ENCODE measurements at regions not wholly inside any gene's neighbourhood (a gene's known extent, or its start where the extent isn't known, plus 50 kb on each side); places are given as distances from the start of the nearest gene placed in this dataset.
"Not testable (repeated sequence)": the region's sequence is repeated elsewhere in the genome, so short reads cannot be mapped to it uniquely, and the experiment has no call there.

DNA sequence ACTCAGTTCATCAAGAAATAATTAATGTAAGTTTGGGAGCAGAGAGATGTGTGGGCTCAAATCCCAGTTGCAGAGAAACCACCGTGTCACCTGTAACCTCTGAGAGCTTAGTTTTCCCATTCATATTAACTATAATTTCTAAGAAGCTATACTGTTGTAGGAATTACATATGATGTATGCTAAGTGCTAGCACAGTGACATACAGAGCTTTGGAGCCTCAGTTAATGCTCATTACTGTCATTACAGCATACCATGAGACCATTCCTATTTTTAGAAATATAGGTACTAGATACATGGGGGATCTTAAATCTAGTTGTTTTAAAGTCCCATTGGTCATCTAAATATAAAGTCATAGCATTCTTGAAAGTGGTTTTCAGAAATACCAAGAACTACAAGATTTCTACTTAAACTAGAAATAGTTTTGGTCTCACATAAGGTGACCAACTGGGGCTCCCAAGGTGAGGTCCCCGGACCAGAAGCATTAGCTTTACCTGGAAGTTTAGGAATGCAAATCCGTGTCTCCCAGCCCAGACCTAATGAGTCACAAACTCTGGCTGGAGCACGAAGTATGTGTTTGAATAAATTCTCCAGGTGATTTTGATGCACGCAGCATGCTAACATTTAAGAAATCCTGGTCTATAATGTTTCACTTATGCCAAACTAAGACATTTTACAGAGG is 144.6 kb downstream of the LACC1 start:
- DNase-seq: no peak

DNA sequence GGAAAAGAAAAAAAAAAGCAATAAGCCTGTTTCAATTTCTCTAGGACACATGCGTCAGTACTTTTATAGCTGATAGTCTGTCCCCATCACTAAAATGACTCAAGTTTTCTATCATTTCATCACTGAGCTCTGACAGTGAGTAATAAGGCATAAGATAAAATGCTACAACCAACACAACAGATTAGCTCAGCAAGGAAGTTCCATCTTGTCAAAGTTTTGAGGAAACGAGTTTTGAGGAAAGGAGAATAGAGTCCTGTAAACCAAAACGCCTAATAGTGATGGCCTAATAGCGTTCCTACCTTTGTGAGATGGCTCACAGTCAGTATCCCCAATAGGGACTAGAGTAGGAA is 145.1 kb downstream of the LACC1 start:
- DNase-seq: no peak

DNA sequence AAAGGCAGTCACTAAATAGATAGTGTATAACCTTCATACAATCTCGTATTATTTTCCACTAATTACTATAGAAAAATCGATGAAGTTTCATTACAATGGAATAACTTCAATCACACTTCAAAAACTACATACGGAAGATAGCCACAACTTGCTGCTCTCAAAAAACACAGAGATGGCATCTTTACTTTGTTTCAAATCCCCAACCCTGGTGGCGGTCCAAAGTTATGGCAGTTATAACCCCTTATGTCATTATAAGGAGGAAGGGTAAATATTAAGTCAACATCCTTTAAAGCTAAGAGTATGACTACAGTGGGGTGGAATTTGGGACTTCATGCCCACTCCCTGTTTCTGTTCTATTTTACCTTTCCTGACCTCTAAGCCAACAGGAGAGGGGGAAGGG is 146.5 kb downstream of the LACC1 start:
- DNase-seq: no peak

DNA sequence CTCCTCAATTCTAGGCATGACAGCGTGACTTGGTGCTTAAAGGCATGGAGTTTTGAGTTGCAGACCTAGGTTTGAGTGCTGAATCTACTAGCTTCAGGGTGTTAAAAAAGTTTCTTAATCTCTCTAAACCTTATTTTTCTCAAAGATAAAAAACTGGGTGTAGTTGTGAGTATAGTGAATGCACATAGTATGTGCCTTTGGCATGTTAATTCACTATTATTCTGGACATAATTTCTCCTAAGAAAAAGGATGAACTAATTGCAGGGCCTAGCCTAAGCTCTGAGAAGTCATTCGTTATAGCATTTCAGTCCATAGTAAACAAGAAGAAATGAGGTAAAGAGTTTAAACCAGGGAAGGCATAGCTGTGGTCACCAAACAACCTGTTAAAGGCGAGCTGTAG is 149.0 kb downstream of the LACC1 start:
- DNase-seq: no peak

DNA sequence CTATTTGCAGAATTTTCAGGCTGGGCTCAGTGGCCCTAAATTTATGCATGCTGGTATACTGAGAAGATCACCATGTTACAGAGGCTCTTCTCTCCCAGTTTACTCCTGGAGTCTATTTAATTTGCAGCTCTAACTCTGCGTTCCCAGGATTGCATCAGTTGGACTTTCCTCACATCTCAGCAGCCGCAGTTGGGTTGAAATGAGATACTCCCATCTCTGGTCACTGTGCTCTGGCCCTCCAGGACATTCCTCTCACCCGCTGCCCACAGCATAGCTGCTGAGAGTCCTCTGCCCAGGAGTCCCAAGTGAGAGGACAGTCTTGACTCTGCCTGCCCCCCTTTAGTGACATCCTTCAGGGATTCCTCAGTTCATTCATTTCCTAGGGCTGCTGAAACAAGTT is 150.9 kb downstream of the LACC1 start:
- DNase-seq: no peak

DNA sequence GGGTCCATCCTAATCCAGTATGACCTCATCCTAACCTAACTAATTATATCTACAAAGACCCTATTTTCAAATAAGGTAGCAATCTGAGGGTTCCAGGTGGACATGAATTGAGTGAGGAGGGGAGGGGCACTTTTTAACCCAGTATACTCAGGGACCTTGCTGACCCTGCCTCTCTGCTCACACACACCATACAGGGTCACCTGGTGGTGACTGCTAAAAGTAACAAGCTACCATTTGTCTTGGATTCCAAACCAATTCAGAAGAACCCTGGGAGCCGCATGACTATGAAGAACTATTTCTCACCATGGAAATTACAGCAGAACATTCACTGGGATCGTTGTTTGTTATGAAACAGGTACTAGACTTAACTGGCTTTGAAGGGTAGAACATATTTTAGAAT is 151.9 kb downstream of the LACC1 start:
- no peak for DNase-seq

DNA sequence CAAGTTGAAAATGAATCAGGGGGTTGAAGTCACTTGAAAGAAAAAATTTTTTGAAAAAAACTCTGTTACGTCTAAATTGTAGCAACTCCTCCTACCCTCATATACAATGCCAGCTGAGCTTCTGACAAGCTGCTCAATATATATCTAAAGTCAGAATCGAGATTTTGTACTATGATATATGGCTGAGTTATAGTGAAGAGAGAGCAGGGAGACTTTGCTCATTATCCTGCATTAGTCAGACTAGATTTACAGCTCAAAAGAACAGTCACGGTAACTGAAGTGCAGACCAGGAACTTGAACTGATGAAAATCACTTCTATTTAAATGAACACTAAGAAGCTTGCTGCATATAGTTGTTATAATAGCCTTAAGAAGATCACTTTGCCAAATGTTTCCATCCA is 153.1 kb downstream of the LACC1 start:
- no peak for DNase-seq

DNA sequence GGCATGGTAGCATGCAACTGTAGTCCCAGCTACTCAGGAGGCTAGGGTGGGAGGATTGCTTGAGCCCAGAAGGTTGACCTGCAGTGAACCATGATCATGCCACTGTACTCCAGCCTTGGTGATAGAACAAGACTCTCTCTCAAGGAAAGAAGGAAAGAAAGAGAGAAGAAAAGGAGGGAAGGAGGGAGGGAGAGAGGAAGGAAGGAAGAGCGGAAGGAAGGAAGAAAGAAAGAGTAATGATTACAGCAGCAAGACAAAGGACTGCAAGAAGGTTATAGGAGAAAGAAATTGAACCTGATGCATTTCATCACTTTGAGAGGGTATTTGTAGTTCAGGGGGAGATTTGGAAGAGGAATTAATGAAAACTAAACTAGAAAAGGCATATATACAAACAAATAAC is 155.7 kb downstream of the LACC1 start:
- no peak for DNase-seq

DNA sequence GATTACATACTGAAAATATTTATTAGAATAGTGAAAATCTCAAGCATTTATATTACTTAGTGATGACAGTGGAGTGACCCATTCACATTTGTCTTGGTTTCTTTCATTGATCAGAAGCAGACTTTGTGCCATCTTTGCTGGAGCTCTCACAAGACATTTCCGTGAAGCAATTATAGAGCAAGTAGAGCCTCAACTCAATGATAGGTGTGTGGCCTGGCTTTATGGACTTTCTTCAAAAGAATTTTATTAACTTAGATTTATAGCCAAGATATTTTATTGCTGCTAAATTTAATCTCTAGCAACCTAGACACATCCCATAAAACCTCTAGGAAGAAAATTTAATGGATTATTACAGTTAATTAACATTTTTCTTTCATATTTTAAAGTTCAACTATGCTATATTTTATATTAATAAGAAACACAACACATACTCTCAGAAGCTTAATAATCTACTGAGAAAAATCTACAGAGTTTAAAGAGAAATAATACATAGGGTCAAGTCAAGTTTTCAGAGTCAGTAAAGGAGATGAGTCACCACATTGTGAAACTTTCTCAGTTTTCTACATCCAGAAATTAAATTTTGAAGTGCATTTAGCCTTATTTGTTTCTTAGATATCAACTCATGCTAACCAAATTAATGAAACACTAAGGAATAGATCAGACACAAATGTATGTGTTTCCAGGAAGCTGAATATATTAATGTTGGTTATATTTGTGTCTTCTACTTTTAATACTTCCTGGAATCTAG is 160.5 kb downstream of the LACC1 start:
- DNase-seq: no peak

DNA sequence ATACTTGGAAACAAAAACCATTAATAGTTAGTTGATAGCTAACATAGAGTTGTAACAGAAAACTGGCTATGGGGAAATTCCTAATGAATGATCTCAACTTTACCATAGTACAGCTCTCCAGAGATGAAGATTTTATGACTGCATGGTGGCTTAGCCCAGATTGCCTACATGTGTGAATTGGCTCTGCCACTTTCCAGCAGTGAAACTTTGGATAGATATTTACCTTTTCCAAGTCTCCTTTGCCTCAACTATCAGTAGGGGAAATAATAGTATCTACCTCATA is 161.1 kb downstream of the LACC1 start:
- no peak for DNase-seq

DNA sequence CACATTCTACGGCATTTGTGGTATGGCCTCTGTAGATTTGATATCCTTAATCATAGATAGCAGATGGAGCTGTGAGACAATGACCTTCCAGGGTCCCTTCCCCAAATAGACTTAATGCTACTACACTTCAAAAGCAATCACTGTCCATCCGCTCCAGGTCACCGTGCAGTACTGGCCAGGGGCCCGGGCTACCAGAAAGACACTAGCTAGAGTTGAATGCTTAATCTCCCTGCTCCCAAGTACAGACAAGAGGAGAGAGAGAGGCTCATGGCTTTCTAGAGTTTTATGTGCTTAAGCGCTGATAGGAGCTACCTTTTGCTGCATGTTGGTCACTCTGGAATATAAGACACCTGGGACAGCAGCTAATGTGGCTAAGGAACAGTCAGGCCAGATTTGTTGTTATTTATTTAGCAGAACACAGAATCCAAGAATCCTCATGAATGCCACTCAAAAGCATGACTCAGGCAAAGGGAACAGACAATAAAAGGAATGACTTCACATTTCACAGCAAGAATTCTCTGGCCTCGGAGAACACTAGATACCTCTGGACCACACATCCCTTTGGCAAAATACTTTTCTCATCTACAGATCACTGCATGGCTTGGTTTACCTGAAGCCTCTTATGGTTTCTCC is 165.0 kb downstream of the LACC1 start:
- DNase-seq: no peak

DNA sequence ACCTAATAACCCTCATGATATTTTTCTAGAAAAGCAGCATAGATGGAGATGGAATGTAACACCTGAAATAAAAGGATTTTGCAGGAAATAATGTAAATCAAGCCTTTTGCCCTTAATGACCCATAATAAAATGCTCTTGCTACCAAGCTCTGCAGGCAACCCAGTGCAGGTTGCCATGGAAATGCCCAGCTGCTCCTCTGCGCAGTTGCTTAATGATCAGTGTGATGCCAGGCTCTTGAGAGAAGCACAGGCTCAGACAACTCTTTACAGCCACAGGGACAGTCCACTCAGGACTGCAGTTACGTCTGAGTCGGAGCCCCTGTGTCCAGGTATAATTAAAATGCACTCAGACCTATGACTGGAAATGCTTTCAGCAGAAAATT is 165.5 kb downstream of the LACC1 start:
- DNase-seq: no peak

DNA sequence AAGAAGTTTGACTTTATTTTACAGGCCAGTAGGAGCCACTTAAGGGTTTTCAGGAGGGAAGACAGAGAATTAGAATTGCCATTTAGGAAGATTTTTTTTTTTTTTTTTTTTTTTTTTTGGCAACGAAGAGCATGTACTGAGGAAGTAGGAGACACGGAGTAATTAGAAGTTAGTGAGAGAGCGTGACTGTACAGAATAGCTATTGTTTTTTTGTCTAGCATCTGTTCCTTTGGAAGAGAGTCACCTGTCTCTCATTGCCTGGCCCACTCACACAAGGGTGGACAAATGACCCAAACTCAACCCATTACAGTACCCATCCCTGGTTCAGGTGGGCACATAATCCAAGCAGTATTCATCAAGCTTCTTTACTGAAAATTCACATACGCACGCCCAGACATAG is 166.7 kb downstream of the LACC1 start:
- DNase-seq: no peak

DNA sequence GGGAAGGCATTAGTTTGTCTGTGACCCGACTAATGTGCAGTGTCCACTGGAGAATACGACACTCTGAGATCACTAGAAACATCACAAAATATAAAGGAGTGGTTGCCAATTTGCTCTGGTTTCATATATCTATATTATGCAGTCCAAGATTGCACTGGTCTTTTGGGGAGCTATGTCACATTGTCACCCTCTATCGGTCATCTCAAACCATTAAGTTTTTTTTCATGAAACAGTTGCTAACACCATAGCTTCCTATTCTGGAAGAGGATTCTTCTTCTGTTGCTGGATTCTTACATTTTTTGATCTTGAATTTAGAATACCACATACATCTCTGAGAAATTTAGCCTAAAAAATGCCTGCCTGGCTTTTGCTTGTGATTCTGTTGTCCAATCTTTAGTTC is 168.6 kb downstream of the LACC1 start:
- DNase-seq: peak; percentile 19

DNA sequence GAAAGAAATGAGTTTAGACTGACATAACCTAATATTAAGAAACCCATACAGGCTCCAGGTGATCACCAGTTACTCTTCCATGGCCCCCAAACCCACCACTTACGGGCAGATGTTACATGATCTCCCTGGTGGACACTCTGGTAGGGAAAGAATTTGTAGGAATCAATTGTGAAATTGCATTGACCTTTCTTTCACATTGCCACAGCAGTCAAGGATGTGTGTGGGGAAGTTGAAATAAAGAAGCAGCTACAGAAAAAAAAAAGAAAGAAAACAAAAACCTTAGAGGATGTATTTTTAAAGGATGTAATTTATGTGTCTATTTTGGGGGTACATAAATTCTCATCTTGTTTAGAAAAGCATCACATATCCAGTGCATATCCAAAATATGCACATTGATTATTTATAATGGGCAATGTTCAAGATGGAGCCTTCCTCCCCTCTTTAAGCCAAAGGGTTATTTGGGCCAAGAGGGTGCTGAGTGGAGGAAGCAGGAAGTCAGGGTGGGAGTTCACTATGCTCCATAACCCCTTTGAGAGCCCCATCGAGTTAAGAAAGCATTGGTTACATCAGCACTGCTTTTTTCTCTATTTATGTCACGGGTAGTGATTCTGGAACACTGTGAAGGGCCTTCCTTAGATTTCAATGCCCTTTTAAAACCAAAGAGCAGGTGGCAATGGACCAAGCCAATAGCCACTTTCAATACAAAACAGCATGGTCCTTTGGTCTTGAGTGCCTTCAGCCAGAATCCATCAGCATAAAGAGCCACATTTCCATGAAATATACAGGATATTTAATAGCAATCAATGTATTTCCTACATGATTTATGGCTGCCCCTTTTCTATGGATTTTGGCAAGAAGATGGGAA is 169.6 kb downstream of the LACC1 start:
- DNase-seq: no peak

DNA sequence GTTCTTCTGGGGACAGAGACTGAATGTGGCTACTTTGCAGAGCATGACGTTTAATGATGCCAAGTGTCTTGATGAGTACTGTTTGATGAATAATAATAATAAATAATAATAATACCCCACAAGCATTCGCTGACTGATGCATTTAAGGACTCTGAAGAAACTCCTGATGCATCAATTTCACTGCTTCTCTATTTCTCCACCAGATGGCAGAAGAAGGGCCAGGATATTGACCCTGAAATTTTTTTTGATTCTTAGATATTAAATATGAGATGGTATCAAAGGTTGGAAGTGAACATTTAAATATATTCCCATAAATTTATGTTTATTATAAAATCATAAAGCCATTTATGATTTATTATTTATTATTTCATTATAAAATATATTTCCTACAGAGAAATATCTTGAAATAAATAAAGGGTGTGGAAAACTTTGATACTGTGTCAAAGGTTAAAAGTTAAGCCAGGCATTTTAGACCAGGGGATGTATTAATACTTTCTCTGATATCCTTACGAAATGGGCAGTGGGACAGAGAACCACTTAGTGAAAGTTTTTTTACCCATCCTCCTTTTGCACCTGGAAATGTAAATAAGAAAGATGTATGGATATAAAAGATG is 170.9 kb downstream of the LACC1 start:
- peak; percentile 9 for DNase-seq

DNA sequence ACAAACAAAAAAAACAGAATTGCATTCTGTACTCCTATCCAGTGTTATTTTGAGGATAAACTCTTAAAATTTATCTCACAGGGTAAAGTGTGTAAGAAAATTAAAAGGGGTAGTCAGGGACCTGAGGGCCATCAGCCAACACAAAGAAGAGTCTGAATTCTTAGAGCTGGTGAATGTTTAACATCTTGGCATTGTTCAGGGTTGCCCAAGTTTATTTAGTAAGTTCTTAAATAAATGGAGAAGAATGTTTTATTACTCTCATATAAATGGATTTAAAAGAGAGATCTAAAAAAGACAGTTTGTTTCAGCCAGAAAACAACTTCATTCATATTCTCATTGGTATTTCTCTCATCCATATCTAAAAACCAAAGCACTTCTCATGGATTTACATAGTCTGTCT is 171.7 kb downstream of the LACC1 start:
- no peak for DNase-seq

DNA sequence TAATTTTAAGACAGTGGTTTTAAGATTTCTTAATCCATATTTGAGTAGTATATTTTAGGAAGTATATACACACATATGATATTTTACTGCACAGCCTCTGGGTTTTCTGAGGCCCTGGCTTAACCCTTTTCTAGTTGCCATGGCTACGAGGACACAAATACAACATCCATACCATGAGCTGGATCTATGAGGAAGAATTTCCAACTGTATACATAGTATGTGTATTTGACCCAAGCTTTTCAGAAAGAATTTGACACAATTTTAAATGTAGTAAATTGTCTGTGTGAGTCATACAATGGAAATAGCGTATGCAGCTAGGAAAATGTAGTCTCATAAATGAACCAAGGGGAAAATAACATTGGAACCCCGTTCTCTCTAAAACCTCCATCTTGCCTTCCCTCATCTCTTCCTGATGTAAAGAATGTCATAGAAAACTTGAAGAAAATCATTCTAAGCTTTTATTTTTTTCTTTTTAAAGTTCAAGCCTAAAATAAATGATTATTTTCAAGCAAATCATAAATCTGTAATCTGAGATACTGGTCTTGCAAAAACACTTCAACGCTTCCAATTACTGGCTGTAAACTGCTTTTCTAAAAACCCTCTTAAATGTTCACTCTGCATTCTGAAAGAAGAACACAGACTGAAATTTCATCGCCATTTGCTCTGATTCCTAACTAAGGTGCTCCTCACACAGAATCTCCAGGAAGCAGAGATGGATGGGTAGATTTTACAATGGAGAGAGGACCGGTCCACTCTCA is 172.4 kb downstream of the LACC1 start:
- no peak for DNase-seq

DNA sequence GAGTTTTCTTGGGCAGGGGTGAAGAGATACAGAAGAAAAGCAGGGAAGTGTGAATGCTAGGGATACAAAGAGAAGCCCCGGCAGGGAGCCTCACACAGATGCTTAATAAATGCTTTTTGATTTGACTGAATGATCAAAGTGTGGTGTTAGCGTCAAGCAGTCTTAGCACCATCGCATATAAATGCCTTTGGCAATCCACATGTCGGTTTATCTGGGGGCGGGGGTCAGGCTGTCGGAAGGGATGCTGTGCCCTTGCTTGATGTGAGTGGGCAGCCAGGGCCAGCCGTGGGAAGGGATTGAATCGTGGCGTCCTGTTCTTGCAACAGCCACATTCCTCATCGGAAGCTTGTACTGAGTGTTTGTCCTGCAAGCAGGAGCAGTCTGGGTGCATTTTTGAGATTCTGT is 173.1 kb downstream of the LACC1 start:
- DNase-seq: no peak

DNA sequence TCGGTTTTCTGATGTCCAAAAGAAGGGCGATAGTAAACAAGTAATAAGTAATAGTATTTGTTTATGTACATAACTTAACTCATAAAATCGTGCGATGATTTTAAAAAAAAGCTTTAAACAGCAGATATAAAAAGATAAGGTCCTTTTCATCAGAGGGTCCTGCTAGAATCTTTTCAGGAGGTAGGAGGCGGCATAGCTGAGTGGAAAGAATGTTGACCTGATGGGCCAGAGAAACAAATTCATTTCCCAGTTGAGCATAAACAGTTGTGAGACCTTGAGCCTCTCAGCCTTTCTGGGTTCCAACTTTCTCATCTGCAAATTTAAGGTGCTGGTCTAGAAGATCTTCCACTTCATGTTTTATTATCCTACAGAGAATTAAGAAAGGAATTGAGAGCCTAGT is 173.5 kb downstream of the LACC1 start:
- no peak for DNase-seq

DNA sequence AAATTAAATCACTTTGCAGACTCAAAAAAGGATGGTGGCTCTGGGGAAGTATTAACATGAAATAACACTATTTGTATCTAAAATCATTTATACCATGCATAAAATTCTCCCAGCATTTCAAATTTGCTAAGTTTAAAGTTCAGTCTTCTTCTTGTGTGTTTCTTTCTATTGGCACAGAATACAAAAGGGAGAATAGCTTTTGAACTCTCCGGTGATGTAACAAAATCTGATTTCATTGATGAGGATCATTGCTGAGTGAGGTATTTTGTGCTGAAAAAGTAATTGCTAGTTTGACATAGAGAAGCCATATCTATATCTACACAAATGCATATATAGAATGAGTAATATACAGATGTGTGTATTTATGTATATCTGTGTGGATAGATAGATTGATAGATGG is 174.8 kb downstream of the LACC1 start:
- DNase-seq: no peak

DNA sequence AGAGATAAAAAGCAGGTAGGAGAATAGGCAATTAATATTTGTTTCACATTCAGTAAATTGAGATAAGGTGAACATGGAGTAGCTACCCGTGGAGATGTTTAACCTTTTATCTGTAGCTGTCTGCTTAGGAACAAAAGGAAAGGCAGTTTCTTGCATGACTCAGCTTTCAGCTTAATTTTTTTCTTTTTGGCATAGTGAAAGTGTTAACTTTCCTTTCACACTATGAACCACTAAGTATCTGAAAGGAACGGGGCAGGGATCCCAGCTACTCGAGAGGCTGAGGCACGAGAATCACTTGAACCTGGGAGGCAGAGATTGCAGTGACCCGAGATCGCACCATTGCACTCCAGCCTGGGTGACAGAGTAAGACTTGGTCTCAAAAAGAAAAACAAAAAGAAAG is 176.0 kb downstream of the LACC1 start:
- not testable (repeated sequence) for DNase-seq

DNA sequence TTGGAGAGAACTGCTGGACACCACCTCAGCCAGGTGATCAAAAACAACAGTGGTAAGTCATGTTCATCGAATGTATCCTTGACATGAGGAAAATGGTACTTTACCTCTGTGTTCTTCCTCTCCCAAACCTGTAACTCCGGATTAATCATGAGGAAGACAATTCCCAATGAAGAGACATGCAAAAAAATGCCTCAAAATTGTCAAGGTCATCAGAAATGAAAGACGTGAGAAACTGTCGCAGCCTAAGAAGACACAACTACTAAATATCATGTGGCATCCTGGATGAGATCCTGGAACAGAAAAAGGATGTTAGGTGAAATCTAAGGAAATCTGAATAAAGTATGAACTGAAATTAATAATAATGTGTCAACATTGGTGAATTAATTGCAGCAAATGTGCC is 178.4 kb downstream of the LACC1 start:
- no peak for DNase-seq
